Nephron (organoid): ENCODE measurements at regions not wholly inside any gene's neighbourhood (a gene's known extent, or its start where the extent isn't known, plus 50 kb on each side); places are given as distances from the start of the nearest gene placed in this dataset.

Experiments used
- H3K27ac Mint-ChIP-seq, 3 experiments: 2 replicates each; pipeline ENCODE4 v1.8.0; 2020; ENCODE audit warnings: mixed read lengths in 3 of 3, mild to moderate bottlenecking in 2 of 3, moderate library complexity in 1 of 3
- H3K27me3 Mint-ChIP-seq: 2 replicates; pipeline ENCODE4 v1.8.0; 2021; ENCODE audit warnings: low read depth, mild to moderate bottlenecking, moderate library complexity, mixed read lengths
- H3K36me3 Mint-ChIP-seq: 2 replicates; pipeline ENCODE4 v1.8.0; 2020; ENCODE audit warnings: low read depth, mixed read lengths
- H3K4me1 Mint-ChIP-seq: 2 replicates; pipeline ENCODE4 v1.8.0; 2020; ENCODE audit warnings: mixed read lengths
- H3K4me3 Mint-ChIP-seq, 3 experiments: 2 replicates each; pipeline ENCODE4 v1.8.0; 2020; ENCODE audit warnings: mild to moderate bottlenecking in 3 of 3, mixed read lengths in 3 of 3, moderate library complexity in 2 of 3
- H3K9me3 Mint-ChIP-seq: 2 replicates; pipeline ENCODE4 v1.8.0; 2020; ENCODE audit warnings: mixed read lengths
- CTCF ChIP-seq, 3 experiments: fragments of 200-600 bp; sonication (generic); IDR thresholded peaks; one replicate each; pipeline ENCODE4 v1.5.0; 2021; ENCODE audit warnings: antibody characterized with exemption in 3 of 3; ENCODE audit not compliant: unreplicated experiment in 3 of 3

- no peaks in the 10 kb centered on the region for H3K4me1 Mint-ChIP-seq
- TF ChIP-seq CTCF (IDR thresholded peaks at IDR 0.05; ENCODE audit: unreplicated experiment in 3 of 3): no peak
- no peak overlapping the region for H3K27ac Mint-ChIP-seq
Measured at GRCh38 chr10:126722726-126723125, 52.2 kb upstream of the C10orf90 start.

GRCh38 chr10:126723226-126723625, 52.7 kb upstream of the C10orf90 start:
- Mint-ChIP-seq H3K4me1 (no peaks in the 10 kb centered on the region), H3K27me3 (peaks cover 16% of the 10 kb centered on the region), H3K27ac (no peak overlapping the region), H3K36me3 (no peaks in the 10 kb centered on the region), H3K9me3 (peaks cover 8% of the 10 kb centered on the region), H3K4me3 (no peak overlapping the region)
- TF ChIP-seq CTCF (IDR thresholded peaks at IDR 0.05; ENCODE audit: unreplicated experiment in 3 of 3): no peak

More at GRCh38 chr10:126722726-126723125, 52.2 kb upstream of the C10orf90 start:
- peaks cover 5% of the 10 kb centered on the region for H3K9me3 Mint-ChIP-seq
- peaks cover 19% of the 10 kb centered on the region for H3K27me3 Mint-ChIP-seq
- H3K4me3 Mint-ChIP-seq: no peak overlapping the region
- H3K36me3 Mint-ChIP-seq: no peaks in the 10 kb centered on the region

DNA sequence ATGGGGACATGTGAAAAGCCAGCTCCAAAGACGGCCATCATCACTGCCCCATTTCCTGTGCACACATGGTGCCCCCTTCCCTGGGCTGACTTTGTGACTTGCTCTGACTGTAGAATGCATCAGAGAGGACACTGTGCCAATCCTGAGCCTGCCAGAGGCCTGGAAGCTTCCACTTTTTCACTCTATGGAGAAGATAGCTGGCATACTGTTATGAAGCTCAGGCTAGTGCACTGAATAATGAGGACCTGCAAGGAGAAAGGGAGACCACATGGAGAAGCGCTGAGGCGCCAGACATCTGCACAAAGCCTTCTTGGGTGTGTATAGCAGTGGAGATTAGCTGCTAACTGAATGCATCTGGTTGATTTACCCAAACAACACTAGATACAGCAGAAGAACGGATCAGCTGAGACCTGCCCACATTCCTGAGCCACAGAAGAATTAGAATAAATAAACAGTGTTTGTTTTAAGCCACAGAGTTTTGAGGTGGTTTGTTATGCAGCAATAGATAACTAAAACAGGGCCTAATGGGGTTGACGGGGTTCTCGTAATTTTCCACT, 58.9 kb upstream of the C10orf90 start:
- peaks cover 12% of the 10 kb centered on the region for H3K27me3 Mint-ChIP-seq
- no peaks in the 10 kb centered on the region for H3K36me3 Mint-ChIP-seq
- peaks cover 9% of the 10 kb centered on the region for H3K9me3 Mint-ChIP-seq
- no peak overlapping the region for H3K4me3 Mint-ChIP-seq
- no peak overlapping the region for H3K27ac Mint-ChIP-seq
- no peak for TF ChIP-seq CTCF (IDR thresholded peaks at IDR 0.05; ENCODE audit: unreplicated experiment in 3 of 3)
- peaks cover 12% of the 10 kb centered on the region for H3K4me1 Mint-ChIP-seq

DNA sequence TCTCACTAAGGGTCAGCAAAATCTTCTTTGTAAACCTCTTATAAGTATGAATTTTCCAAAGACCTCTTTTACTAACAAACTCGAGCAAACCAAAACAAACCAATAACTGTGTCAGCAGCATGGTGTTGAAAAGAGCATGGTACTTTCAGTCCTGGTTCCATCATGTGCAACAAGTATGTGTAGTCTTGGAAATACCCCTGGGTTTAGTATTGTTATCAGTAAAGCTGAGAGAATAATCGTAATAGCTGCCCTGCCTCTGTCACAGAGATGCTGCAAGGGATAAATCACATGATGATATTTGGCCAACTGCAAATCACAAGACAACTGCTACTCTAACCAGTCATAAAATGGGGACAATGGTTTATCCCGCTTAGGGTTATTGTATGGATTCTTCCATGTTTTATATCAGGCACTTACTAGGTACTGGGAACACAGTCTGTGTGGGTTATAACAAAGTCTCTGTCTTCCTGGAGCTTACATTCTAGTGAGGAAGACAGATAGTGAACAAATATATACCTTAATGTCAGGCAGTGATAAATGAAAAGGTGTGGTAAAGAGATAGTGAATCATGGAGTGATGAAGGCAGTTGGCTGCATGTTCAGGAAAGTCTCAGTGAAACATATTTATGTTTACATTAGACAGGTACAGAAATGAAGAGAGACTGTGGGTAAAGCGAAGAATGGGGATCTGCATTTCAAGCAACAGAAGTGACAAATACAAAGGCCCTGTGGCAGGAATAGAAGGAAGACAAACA, 60.5 kb upstream of the C10orf90 start:
- Mint-ChIP-seq H3K27ac (no peak overlapping the region), H3K4me1 (peaks cover 17% of the 10 kb centered on the region), H3K27me3 (peaks cover 12% of the 10 kb centered on the region), H3K36me3 (no peaks in the 10 kb centered on the region), H3K9me3 (peaks cover 9% of the 10 kb centered on the region), H3K4me3 (no peak overlapping the region)
- TF ChIP-seq CTCF (IDR thresholded peaks at IDR 0.05; ENCODE audit: unreplicated experiment in 3 of 3): no peak

DNA sequence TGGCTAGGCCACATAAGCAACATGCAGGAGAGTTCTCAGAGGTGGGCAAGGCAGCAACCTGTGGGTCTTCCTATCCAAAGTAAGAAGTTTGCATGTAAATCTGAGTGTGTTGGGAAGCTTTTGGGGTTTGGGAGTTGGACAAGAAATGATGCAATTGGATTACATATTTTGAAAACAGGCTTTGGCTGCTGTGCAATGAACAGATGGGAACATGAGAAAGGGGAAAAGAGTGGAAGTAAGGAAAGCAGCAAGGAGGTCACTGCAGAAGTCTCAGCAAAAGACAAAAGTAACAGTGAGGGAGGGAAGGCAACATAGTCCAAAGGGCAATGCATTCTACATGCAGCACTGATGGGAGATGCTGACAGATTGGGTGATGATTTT, 61.1 kb upstream of the C10orf90 start:
- peaks cover 9% of the 10 kb centered on the region for H3K9me3 Mint-ChIP-seq
- no peak for TF ChIP-seq CTCF (IDR thresholded peaks at IDR 0.05; ENCODE audit: unreplicated experiment in 3 of 3)
- H3K36me3 Mint-ChIP-seq: no peaks in the 10 kb centered on the region
- no peak overlapping the region for H3K27ac Mint-ChIP-seq
- H3K4me3 Mint-ChIP-seq: no peak overlapping the region
- peaks cover 17% of the 10 kb centered on the region for H3K4me1 Mint-ChIP-seq
- H3K27me3 Mint-ChIP-seq: peaks cover 12% of the 10 kb centered on the region

GRCh38 chr10:126732308-126732707, 61.8 kb upstream of the C10orf90 start:
- Mint-ChIP-seq H3K4me3 (no peak overlapping the region), H3K9me3 (peaks cover 9% of the 10 kb centered on the region)

More at GRCh38 chr10:126732308-126732707, 61.8 kb upstream of the C10orf90 start:
- peaks cover 17% of the 10 kb centered on the region for H3K4me1 Mint-ChIP-seq
- peaks cover 12% of the 10 kb centered on the region for H3K27me3 Mint-ChIP-seq
- no peak for TF ChIP-seq CTCF (IDR thresholded peaks at IDR 0.05; ENCODE audit: unreplicated experiment in 3 of 3)
- H3K27ac Mint-ChIP-seq: no peak overlapping the region
- H3K36me3 Mint-ChIP-seq: no peaks in the 10 kb centered on the region
